ENCODE measurements at regions not wholly inside any gene's neighbourhood (a gene's known extent, or its start where the extent isn't known, plus 50 kb on each side); places are given as distances from the start of the nearest gene placed in this dataset.

DNA sequence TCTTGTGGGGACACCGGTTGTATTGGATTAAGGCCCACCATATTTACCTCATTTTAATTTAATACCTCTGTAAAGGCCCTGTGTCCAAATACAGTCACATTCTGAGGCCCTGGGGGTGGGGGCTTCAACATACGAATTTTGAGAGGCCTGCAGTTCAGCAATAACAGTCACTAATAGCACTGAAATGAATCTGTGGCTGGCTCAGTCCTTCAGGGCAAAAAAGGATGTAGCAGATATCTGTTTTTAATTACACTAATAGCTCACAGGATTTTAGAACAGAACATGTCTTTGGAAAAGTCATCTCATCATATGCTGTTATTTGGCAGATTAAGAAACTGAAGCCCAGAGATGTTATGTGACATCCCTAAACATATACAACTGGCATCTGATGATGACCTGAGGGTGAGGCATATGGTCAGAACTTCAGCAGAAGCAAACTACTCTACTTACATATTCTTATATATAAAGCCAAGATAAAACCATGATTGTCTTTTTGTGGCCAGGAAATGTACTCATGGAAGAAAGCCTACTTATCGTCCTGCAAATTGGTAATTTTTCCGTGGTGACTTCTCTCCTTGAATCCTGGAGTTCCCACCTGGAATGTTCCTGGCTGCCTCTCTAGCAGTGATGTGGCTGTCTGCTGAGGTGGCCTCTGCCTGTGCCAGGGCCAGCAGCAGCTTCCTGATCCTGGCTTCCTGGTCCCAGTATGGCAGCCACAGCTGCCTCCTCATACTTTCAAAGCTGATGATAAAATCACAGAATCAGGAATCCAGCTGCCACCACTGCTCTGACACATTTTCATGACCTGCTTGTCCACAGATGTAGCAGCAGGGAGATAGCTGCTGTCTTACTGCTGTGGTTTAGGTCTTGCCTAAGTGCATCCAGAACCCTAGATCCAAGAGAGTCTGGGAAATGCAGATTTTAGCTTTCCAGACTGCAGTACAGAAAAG is 72.1 kb upstream of the ANKRD55 start:
- TF ChIP-seq, protein P1, sequence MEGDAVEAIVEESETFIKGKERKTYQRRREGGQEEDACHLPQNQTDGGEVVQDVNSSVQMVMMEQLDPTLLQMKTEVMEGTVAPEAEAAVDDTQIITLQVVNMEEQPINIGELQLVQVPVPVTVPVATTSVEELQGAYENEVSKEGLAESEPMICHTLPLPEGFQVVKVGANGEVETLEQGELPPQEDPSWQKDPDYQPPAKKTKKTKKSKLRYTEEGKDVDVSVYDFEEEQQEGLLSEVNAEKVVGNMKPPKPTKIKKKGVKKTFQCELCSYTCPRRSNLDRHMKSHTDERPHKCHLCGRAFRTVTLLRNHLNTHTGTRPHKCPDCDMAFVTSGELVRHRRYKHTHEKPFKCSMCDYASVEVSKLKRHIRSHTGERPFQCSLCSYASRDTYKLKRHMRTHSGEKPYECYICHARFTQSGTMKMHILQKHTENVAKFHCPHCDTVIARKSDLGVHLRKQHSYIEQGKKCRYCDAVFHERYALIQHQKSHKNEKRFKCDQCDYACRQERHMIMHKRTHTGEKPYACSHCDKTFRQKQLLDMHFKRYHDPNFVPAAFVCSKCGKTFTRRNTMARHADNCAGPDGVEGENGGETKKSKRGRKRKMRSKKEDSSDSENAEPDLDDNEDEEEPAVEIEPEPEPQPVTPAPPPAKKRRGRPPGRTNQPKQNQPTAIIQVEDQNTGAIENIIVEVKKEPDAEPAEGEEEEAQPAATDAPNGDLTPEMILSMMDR (IDR thresholded peaks at IDR 0.05) = no peak
- no peak for TF ChIP-seq POLR2A (IDR thresholded peaks at IDR 0.05)
